Suprapubic skin (tissue), 3 donors: ENCODE measurements at regions not wholly inside any gene's neighbourhood (a gene's known extent, or its start where the extent isn't known, plus 50 kb on each side); places are given as distances from the start of the nearest gene placed in this dataset.

Experiments
- EP300 ChIP-seq: sonication (generic); formaldehyde crosslinking; IDR thresholded peaks from one replicate; pipeline ENCODE4 v1.6.1; 2017; ENCODE audit warnings: antibody characterized with exemption
- POLR2A ChIP-seq, 2 donors: fragments of 450-650 bp; IDR thresholded peaks; one replicate each; pipeline ENCODE4 v1.6.1; 2017; ENCODE audit warnings: antibody characterized with exemption in 2 of 2, mild to moderate bottlenecking in 2 of 2, moderate library complexity in 2 of 2
- TF ChIP-seq, protein P1 (sequence below), 2 donors: fragments of 200-600 bp in 1 of 2; fragments of 450-650 bp in 1 of 2; sonication (generic) in 1 of 2; IDR thresholded peaks; one replicate each; pipeline ENCODE4 v1.5.1; 2016 to 2019; ENCODE audit warnings: antibody characterized with exemption in 2 of 2, mild to moderate bottlenecking in 1 of 2, moderate library complexity in 1 of 2

DNA sequence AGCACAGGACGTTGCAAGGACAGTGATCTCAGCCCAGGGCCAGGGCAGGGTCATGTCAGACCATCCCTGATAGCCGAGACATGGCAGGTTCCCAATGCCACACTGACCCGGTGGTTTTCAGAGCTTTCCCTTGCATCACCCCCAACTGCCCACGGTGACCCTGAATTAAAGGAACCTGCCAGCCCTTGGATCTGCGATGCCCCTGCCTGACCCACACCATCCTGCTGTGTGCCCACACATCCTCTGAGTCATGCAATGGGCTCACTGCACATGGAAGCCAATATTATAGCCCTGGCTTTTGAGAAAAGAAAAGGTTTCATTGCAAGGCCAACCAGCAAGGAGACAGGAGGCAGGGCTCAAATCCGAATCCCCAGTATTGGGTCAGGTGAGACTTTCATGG lies 132.6 kb upstream of the CST7 start:
- TF ChIP-seq, protein P1, sequence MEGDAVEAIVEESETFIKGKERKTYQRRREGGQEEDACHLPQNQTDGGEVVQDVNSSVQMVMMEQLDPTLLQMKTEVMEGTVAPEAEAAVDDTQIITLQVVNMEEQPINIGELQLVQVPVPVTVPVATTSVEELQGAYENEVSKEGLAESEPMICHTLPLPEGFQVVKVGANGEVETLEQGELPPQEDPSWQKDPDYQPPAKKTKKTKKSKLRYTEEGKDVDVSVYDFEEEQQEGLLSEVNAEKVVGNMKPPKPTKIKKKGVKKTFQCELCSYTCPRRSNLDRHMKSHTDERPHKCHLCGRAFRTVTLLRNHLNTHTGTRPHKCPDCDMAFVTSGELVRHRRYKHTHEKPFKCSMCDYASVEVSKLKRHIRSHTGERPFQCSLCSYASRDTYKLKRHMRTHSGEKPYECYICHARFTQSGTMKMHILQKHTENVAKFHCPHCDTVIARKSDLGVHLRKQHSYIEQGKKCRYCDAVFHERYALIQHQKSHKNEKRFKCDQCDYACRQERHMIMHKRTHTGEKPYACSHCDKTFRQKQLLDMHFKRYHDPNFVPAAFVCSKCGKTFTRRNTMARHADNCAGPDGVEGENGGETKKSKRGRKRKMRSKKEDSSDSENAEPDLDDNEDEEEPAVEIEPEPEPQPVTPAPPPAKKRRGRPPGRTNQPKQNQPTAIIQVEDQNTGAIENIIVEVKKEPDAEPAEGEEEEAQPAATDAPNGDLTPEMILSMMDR (IDR thresholded peaks at IDR 0.05): no peak
- TF ChIP-seq POLR2A (IDR thresholded peaks at IDR 0.05): no peak
- no peak for TF ChIP-seq EP300
